Sigmoid colon (tissue), 4 donors: ENCODE measurements at regions not wholly inside any gene's neighbourhood (a gene's known extent, or its start where the extent isn't known, plus 50 kb on each side); places are given as distances from the start of the nearest gene placed in this dataset.

Experiments
- POLR2A ChIP-seq, 2 donors: fragments of 450-650 bp; IDR thresholded peaks; one replicate each; pipeline ENCODE4 v1.6.1; 2016; ENCODE audit warnings: antibody characterized with exemption in 2 of 2, mild to moderate bottlenecking in 2 of 2, moderate library complexity in 2 of 2
- POLR2AphosphoS5 ChIP-seq, 4 donors: sonication (generic); formaldehyde crosslinking; IDR thresholded peaks; one replicate each; pipeline ENCODE4 v1.6.1; 2017; ENCODE audit warnings: antibody characterized with exemption in 4 of 4
- TF ChIP-seq, protein P1 (sequence below), 4 experiments: fragments of 450-650 bp in 3 of 4; fragments of 200-600 bp in 1 of 4; IDR thresholded peaks; one replicate each; pipeline ENCODE4 v1.5.1; 2016 to 2019; ENCODE audit warnings: antibody characterized with exemption in 4 of 4, mild to moderate bottlenecking in 3 of 4, moderate library complexity in 2 of 4

DNA sequence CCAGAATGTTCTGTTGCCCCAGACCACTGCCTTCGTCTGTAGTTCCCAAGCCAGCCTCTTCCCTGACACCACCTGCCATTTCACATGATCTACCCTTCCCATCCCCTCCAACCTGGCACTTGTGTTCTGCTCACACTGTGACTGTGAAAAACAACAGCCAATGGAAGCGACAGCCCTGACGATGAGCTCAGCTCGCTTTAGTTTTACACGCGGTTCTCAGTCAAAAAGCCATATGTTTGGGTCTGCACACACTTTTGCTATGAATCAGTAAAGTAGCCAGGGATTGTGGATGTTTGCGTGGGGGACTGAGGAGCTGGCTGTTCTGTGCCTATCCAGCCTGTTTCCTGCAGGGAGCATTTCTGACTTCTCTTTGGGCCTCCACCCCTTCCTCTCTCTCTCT, 282.7 kb downstream of the WDR11 start:
- TF ChIP-seq, protein P1, sequence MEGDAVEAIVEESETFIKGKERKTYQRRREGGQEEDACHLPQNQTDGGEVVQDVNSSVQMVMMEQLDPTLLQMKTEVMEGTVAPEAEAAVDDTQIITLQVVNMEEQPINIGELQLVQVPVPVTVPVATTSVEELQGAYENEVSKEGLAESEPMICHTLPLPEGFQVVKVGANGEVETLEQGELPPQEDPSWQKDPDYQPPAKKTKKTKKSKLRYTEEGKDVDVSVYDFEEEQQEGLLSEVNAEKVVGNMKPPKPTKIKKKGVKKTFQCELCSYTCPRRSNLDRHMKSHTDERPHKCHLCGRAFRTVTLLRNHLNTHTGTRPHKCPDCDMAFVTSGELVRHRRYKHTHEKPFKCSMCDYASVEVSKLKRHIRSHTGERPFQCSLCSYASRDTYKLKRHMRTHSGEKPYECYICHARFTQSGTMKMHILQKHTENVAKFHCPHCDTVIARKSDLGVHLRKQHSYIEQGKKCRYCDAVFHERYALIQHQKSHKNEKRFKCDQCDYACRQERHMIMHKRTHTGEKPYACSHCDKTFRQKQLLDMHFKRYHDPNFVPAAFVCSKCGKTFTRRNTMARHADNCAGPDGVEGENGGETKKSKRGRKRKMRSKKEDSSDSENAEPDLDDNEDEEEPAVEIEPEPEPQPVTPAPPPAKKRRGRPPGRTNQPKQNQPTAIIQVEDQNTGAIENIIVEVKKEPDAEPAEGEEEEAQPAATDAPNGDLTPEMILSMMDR (IDR thresholded peaks at IDR 0.05), result no peak
- no peak for TF ChIP-seq POLR2A (IDR thresholded peaks at IDR 0.05)
- TF ChIP-seq POLR2AphosphoS5 (IDR thresholded peaks at IDR 0.05), result no peak
